ENCODE measurements at regions not wholly inside any gene's neighbourhood (a gene's known extent, or its start where the extent isn't known, plus 50 kb on each side); places are given as distances from the start of the nearest gene placed in this dataset.

GRCh38 chr2:206218796-206219499, 55.5 kb upstream of the ZDBF2 start:
- H3K4me1 ChIP-seq (ENCODE audit: control insufficient read depth in 1 of 2, insufficient read depth in 2 of 2, low read length in 2 of 2): no peaks in the 10 kb centered on the region
- no peak overlapping the region for H3K9ac ChIP-seq (ENCODE audit: low read length)
- H3K36me3 ChIP-seq (ENCODE audit: control insufficient read depth in 1 of 2, insufficient read depth in 2 of 2, low read length in 2 of 2): no peaks in the 10 kb centered on the region
- DNase-seq (ENCODE audit: low read depth, low spot score) (no peak), ATAC-seq (no peak)
- BruUV-seq (replicated peaks): no TSS peak
- ChIA-PET RAD21 (ENCODE audit: low non-redundant PET in 1 of 2, low total read pairs in 2 of 2, uncharacterized antibody in 2 of 2, unreplicated experiment in 2 of 2) (no interaction called here), POLR2A (no interaction called here), CTCF (no interaction called here)
- no peaks in the 10 kb centered on the region for H4K20me1 ChIP-seq (ENCODE audit: insufficient read depth)
- TF ChIP-seq YY1 (IDR thresholded peaks at IDR 0.05; ENCODE audit: extremely low read depth, insufficient replicate concordance, low read depth, low read length): no peak
- intact Hi-C loops (cut with micrococcal nuclease): no loop called here
- no peak overlapping the region for H3K4me3 ChIP-seq (replicated peaks in 1 of 2; ENCODE audit: low read depth in 1 of 2, low read length in 2 of 2)
- no peaks in the 10 kb centered on the region for H3K9me3 ChIP-seq (ENCODE audit: control insufficient read depth in 1 of 2, insufficient read depth in 1 of 2, low read depth in 1 of 2, low read length in 2 of 2)
- H3K27me3 ChIP-seq (ENCODE audit: insufficient read depth, low read length): 0 out of 2 replicates have a peak, but pooled peaks cover 4% of the 10 kb centered on the region
- H3K4me2 ChIP-seq (ENCODE audit: low read length): no peak overlapping the region
- H3K9me2 ChIP-seq (ENCODE audit: insufficient read depth): no peaks in the 10 kb centered on the region
- H2AFZ ChIP-seq (ENCODE audit: low read depth, low read length, poor library complexity, severe bottlenecking): no peak overlapping the region
- no peak overlapping the region for H3K27ac ChIP-seq (ENCODE audit: low read depth, low read length)
- H3K79me2 ChIP-seq (ENCODE audit: insufficient read depth, low read length): no peaks in the 10 kb centered on the region

- CTCF ChIA-PET: no interaction called here
- RAD21 ChIA-PET (ENCODE audit: low non-redundant PET in 1 of 2, low total read pairs in 2 of 2, uncharacterized antibody in 2 of 2, unreplicated experiment in 2 of 2): no interaction called here
Observed at GRCh38 chr2:206219957-206220356, 54.5 kb upstream of the ZDBF2 start.

More at GRCh38 chr2:206219957-206220356, 54.5 kb upstream of the ZDBF2 start:
- H3K9me2 ChIP-seq (ENCODE audit: insufficient read depth): no peaks in the 10 kb centered on the region
- H4K20me1 ChIP-seq (ENCODE audit: insufficient read depth): no peaks in the 10 kb centered on the region
- TF ChIP-seq SRF (IDR thresholded peaks at IDR 0.05; ENCODE audit: low read depth): no peak
- TF ChIP-seq YY1 (IDR thresholded peaks at IDR 0.05; ENCODE audit: extremely low read depth, insufficient replicate concordance, low read depth, low read length): no peak
- no peaks in the 10 kb centered on the region for H3K4me1 ChIP-seq (ENCODE audit: control insufficient read depth in 1 of 2, insufficient read depth in 2 of 2, low read length in 2 of 2)
- H3K79me2 ChIP-seq (ENCODE audit: insufficient read depth, low read length): no peaks in the 10 kb centered on the region
- no TSS peak for BruUV-seq (replicated peaks)
- ATAC-seq (no peak), DNase-seq (ENCODE audit: low read depth, low spot score) (no peak)
- no peak overlapping the region for H3K9ac ChIP-seq (ENCODE audit: low read length)
- no peaks in the 10 kb centered on the region for H3K36me3 ChIP-seq (ENCODE audit: control insufficient read depth in 1 of 2, insufficient read depth in 2 of 2, low read length in 2 of 2)
- intact Hi-C loops (cut with micrococcal nuclease): no loop called here
- no peaks in the 10 kb centered on the region for H3K9me3 ChIP-seq (ENCODE audit: control insufficient read depth in 1 of 2, insufficient read depth in 1 of 2, low read depth in 1 of 2, low read length in 2 of 2)
- no peak overlapping the region for H2AFZ ChIP-seq (ENCODE audit: low read depth, low read length, poor library complexity, severe bottlenecking)
- POLR2A ChIA-PET: no interaction called here
- H3K4me2 ChIP-seq (ENCODE audit: low read length): no peak overlapping the region
- no peak overlapping the region for H3K4me3 ChIP-seq (replicated peaks in 1 of 2; ENCODE audit: low read depth in 1 of 2, low read length in 2 of 2)
- no peak overlapping the region for H3K27ac ChIP-seq (ENCODE audit: low read depth, low read length)
- H3K27me3 ChIP-seq (ENCODE audit: insufficient read depth, low read length): 0 out of 2 replicates have a peak, but pooled peaks cover 4% of the 10 kb centered on the region
